ENCODE measurements at regions not wholly inside any gene's neighbourhood (a gene's known extent, or its start where the extent isn't known, plus 50 kb on each side); places are given as distances from the start of the nearest gene placed in this dataset.

DNA sequence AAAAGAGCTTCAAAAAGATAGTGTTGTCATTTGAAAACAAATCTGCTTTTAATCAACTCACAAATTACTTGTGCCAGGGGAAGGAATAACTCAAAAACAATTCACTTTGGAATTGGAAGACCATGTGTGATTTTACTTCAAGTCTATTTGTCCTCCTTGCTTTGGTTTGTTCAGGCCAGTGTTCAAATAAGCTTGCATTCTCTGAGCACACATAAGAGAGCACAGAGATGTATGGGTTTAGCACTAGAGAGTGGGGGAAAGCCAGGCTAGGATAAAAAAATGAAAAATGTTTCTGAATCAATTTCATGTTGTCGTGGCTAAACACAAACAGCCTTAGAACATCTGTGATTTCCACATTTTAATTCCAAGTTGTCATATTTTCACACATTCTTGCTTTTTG lies 325.7 kb upstream of the LYPLAL1 start:
- Histone ChIP-seq H3K9ac (ENCODE audit: insufficient read depth in 1 of 2, low read depth in 2 of 2, low read length in 2 of 2) (no peak overlapping the region), H4K20me1 (replicated peaks; ENCODE audit: control insufficient read depth, insufficient read depth, low read length) (no peaks in the 10 kb centered on the region), H3K4me1 (replicated peaks in 1 of 2; ENCODE audit: control insufficient read depth in 2 of 2, insufficient read depth in 2 of 2, low read length in 2 of 2) (no peaks in the 10 kb centered on the region), H3K4me3 (no peak overlapping the region), H3K27me3 (ENCODE audit: control insufficient read depth in 2 of 2, insufficient read depth in 2 of 2, low read length in 2 of 2) (no peaks in the 10 kb centered on the region), H3K4me2 (ENCODE audit: insufficient read depth, low read length) (no peak overlapping the region), H3K27ac (ENCODE audit: extremely low read depth, low read depth, low read length) (no peak overlapping the region), H2AFZ (ENCODE audit: low read depth, low read length) (no peak overlapping the region), H3K36me3 (ENCODE audit: control insufficient read depth, insufficient read depth, low read length) (no peaks in the 10 kb centered on the region), H3K9me1 (ENCODE audit: control insufficient read depth, insufficient read depth, low read length) (no peaks in the 10 kb centered on the region), H3K9me3 (replicated peaks; ENCODE audit: control insufficient read depth, insufficient read depth, low read depth, low read length) (no peaks in the 10 kb centered on the region; the same call in 1 of the 2 replicates), H3K79me2 (ENCODE audit: control insufficient read depth, insufficient read depth, low read length) (no peaks in the 10 kb centered on the region)
- intact Hi-C loops (cut with micrococcal nuclease), result no loop called here
- ATAC-seq (no peak), DNase-seq (ENCODE audit: extremely low read depth in 1 of 4, low spot score in 3 of 4) (no peak), FAIRE-seq (no peak)
- BruUV-seq (replicated peaks), result no TSS peak
- TF ChIP-seq FOS (IDR thresholded peaks at IDR 0.05; ENCODE audit: extremely low read depth, insufficient read length), result no peak
- TF ChIP-seq, protein P1, sequence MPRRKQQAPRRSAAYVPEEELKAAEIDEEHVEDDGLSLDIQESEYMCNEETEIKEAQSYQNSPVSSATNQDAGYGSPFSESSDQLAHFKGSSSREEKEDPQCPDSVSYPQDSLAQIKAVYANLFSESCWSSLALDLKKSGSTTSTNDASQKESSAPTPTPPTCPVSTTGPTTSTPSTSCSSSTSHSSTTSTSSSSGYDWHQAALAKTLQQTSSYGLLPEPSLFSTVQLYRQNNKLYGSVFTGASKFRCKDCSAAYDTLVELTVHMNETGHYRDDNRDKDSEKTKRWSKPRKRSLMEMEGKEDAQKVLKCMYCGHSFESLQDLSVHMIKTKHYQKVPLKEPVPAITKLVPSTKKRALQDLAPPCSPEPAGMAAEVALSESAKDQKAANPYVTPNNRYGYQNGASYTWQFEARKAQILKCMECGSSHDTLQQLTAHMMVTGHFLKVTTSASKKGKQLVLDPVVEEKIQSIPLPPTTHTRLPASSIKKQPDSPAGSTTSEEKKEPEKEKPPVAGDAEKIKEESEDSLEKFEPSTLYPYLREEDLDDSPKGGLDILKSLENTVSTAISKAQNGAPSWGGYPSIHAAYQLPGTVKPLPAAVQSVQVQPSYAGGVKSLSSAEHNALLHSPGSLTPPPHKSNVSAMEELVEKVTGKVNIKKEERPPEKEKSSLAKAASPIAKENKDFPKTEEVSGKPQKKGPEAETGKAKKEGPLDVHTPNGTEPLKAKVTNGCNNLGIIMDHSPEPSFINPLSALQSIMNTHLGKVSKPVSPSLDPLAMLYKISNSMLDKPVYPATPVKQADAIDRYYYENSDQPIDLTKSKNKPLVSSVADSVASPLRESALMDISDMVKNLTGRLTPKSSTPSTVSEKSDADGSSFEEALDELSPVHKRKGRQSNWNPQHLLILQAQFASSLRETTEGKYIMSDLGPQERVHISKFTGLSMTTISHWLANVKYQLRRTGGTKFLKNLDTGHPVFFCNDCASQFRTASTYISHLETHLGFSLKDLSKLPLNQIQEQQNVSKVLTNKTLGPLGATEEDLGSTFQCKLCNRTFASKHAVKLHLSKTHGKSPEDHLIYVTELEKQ (CRISPR knock-in tag; IDR thresholded peaks at IDR 0.05), result no peak
- CTCF ChIA-PET (ENCODE audit: low intra/inter-chr PET ratio), result no interaction called here
- in situ Hi-C loops (cut with MboI), result no loop called here
- WGBS (ENCODE audit: insufficient coverage, low coverage, missing lambda C conversion rate), result 7% methylated on average over 1 of the region's 1 CpG
- POLR2A ChIA-PET, result no interaction called here

DNA sequence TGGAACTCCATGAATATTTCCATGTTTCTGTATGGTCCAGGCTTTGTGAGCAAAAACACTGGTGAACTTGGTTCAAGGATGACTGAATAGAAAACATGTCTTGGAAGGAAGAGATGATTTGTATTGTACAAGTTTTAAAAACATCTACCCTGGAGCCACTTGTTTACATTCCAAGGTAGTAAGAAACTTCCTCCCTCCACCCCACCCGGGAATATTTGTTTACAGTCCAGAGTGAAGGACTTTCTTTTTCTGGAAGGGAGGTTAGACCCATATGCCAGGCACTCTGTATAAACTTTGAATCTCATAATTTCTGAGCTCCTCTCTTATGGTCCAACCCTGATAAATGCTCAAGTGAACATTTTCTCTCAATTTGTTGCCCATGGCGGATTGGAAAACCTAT lies 323.3 kb upstream of the LYPLAL1 start:
- Histone ChIP-seq H3K36me3 (ENCODE audit: control insufficient read depth, insufficient read depth, low read length) (no peaks in the 10 kb centered on the region), H3K9me1 (ENCODE audit: control insufficient read depth, insufficient read depth, low read length) (no peaks in the 10 kb centered on the region), H3K4me3 (no peak overlapping the region), H2AFZ (ENCODE audit: low read depth, low read length) (no peak overlapping the region), H3K27me3 (ENCODE audit: control insufficient read depth in 2 of 2, insufficient read depth in 2 of 2, low read length in 2 of 2) (no peaks in the 10 kb centered on the region), H3K27ac (ENCODE audit: extremely low read depth, low read depth, low read length) (no peak overlapping the region), H4K20me1 (replicated peaks; ENCODE audit: control insufficient read depth, insufficient read depth, low read length) (no peaks in the 10 kb centered on the region), H3K9me3 (replicated peaks; ENCODE audit: control insufficient read depth, insufficient read depth, low read depth, low read length) (no peaks in the 10 kb centered on the region; the same call in 1 of the 2 replicates), H3K4me2 (ENCODE audit: insufficient read depth, low read length) (no peak overlapping the region), H3K9ac (ENCODE audit: insufficient read depth in 1 of 2, low read depth in 2 of 2, low read length in 2 of 2) (no peak overlapping the region), H3K4me1 (replicated peaks in 1 of 2; ENCODE audit: control insufficient read depth in 2 of 2, insufficient read depth in 2 of 2, low read length in 2 of 2) (no peaks in the 10 kb centered on the region), H3K79me2 (ENCODE audit: control insufficient read depth, insufficient read depth, low read length) (no peaks in the 10 kb centered on the region)
- POLR2A ChIA-PET, result no interaction called here
- ATAC-seq (no peak), DNase-seq (ENCODE audit: extremely low read depth in 1 of 4, low spot score in 3 of 4) (no peak), FAIRE-seq (no peak)
- intact Hi-C loops (cut with micrococcal nuclease) (no loop called here), in situ Hi-C loops (cut with MboI) (no loop called here)
- CTCF ChIA-PET (ENCODE audit: low intra/inter-chr PET ratio), result no interaction called here
- whole genome bisulfite sequencing (ENCODE audit: insufficient coverage, low coverage, missing lambda C conversion rate), result 0% methylated on average over 2 of the region's 2 CpGs
- no TSS peak for BruUV-seq (replicated peaks)
- TF ChIP-seq, protein P2, sequence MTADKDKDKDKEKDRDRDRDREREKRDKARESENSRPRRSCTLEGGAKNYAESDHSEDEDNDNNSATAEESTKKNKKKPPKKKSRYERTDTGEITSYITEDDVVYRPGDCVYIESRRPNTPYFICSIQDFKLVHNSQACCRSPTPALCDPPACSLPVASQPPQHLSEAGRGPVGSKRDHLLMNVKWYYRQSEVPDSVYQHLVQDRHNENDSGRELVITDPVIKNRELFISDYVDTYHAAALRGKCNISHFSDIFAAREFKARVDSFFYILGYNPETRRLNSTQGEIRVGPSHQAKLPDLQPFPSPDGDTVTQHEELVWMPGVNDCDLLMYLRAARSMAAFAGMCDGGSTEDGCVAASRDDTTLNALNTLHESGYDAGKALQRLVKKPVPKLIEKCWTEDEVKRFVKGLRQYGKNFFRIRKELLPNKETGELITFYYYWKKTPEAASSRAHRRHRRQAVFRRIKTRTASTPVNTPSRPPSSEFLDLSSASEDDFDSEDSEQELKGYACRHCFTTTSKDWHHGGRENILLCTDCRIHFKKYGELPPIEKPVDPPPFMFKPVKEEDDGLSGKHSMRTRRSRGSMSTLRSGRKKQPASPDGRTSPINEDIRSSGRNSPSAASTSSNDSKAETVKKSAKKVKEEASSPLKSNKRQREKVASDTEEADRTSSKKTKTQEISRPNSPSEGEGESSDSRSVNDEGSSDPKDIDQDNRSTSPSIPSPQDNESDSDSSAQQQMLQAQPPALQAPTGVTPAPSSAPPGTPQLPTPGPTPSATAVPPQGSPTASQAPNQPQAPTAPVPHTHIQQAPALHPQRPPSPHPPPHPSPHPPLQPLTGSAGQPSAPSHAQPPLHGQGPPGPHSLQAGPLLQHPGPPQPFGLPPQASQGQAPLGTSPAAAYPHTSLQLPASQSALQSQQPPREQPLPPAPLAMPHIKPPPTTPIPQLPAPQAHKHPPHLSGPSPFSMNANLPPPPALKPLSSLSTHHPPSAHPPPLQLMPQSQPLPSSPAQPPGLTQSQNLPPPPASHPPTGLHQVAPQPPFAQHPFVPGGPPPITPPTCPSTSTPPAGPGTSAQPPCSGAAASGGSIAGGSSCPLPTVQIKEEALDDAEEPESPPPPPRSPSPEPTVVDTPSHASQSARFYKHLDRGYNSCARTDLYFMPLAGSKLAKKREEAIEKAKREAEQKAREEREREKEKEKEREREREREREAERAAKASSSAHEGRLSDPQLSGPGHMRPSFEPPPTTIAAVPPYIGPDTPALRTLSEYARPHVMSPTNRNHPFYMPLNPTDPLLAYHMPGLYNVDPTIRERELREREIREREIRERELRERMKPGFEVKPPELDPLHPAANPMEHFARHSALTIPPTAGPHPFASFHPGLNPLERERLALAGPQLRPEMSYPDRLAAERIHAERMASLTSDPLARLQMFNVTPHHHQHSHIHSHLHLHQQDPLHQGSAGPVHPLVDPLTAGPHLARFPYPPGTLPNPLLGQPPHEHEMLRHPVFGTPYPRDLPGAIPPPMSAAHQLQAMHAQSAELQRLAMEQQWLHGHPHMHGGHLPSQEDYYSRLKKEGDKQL (CRISPR knock-in tag; IDR thresholded peaks at IDR 0.05; ENCODE audit: borderline replicate concordance), result no peak
- no peak for TF ChIP-seq NFE2 (IDR thresholded peaks at IDR 0.05; ENCODE audit: low read depth)
- no peak for TF ChIP-seq SP2 (IDR thresholded peaks at IDR 0.05; ENCODE audit: extremely low read depth, low read depth, low read length, poor library complexity, severe bottlenecking)
- no peak for TF ChIP-seq HLTF (IDR thresholded peaks at IDR 0.05)
- no peak for TF ChIP-seq EP300 (IDR thresholded peaks at IDR 0.05; ENCODE audit: low read length)
- TF ChIP-seq FOXJ3 (CRISPR knock-in tag; IDR thresholded peaks at IDR 0.05), result no peak
